ACC112 (cell line): ENCODE measurements at regions not wholly inside any gene's neighbourhood (a gene's known extent, or its start where the extent isn't known, plus 50 kb on each side); places are given as distances from the start of the nearest gene placed in this dataset.

ENCODE experiments used
- H2AFZ ChIP-seq: fragments of 200-600 bp; sonication (generic); one replicate; pipeline ENCODE4 v1.6.0; 2017; ENCODE audit warnings: antibody characterized with exemption, low read length; ENCODE audit not compliant: unreplicated experiment
- H3K27ac ChIP-seq: fragments of 200-600 bp; sonication (generic); 2 replicates; pipeline ENCODE4 v1.5.1; 2014; ENCODE audit warnings: low read depth, mild to moderate bottlenecking, antibody characterized with exemption, low read length, moderate library complexity
- H3K27me3 ChIP-seq: fragments of 200-600 bp; sonication (generic); 2 replicates; pipeline ENCODE4 v1.6.1; 2014; ENCODE audit warnings: mild to moderate bottlenecking, antibody characterized with exemption, low read length, moderate library complexity, mixed read lengths; ENCODE audit not compliant: insufficient read depth
- H3K36me3 ChIP-seq: fragments of 200-600 bp; sonication (generic); 2 replicates; pipeline ENCODE4 v1.6.1; 2016; ENCODE audit warnings: mild to moderate bottlenecking, antibody characterized with exemption, low read length, moderate library complexity, mixed read lengths; ENCODE audit not compliant: insufficient read depth
- H3K4me1 ChIP-seq: fragments of 200-600 bp; sonication (generic); one replicate; pipeline ENCODE4 v1.6.1; 2016; ENCODE audit warnings: low read length, mixed read lengths; ENCODE audit not compliant: insufficient read depth, unreplicated experiment, control insufficient read depth
- H3K4me3 ChIP-seq: fragments of 200-600 bp; sonication (generic); 2 replicates; pipeline ENCODE4 v1.5.1; 2014; ENCODE audit warnings: mild to moderate bottlenecking, low read depth, low read length
- H3K79me2 ChIP-seq: fragments of 200-600 bp; sonication (generic); one replicate; pipeline ENCODE4 v1.6.0; 2016; ENCODE audit warnings: low read length; ENCODE audit not compliant: control insufficient read depth, unreplicated experiment, insufficient read depth

DNA sequence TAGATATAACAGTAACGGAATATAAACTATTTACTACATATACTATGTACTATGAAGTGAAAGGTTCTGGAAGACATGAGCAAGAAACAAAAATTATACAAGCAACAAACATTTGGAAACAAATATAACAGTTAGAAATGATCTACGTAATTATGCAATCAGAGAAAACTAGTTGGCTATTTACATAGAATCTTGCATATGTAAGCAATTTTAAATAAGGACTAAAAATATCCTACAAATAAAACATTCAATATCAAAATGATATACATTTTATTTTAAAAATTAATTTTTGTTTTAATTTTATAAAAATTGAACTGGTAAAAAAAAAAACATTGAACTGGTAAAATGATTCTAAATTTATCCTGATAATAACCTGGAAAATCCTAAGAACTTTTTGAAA lies 642.5 kb upstream of the PCDH10 start:
- Histone ChIP-seq H3K79me2 (no peaks in the 10 kb centered on the region), H3K27me3 (no peaks in the 10 kb centered on the region), H3K36me3 (no peaks in the 10 kb centered on the region), H2AFZ (no peak overlapping the region), H3K4me3 (no peak overlapping the region), H3K27ac (no peak overlapping the region), H3K4me1 (peaks cover 3% of the 10 kb centered on the region)

DNA sequence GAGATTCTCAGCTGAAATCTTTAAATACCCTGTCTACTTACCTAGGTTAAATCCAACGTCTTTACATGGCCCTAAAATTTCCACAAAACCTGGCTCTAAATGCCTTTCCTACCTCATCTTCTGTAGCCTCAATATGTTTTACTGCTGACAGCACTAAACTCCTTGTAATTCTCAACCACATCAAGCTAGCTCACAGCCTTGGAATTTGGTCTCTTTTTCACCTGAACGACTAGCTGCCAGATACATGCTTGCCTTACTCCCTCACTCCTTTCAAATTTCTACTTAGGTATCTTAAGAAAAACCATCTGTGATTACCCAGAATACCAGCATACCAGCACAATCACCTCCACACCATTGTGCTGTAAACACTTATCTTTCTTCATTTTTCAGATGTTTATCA lies 635.6 kb upstream of the PCDH10 start:
- Histone ChIP-seq H2AFZ (no peak overlapping the region), H3K27me3 (no peaks in the 10 kb centered on the region), H3K36me3 (no peaks in the 10 kb centered on the region), H3K79me2 (no peaks in the 10 kb centered on the region), H3K4me3 (no peak overlapping the region), H3K4me1 (no peaks in the 10 kb centered on the region), H3K27ac (no peak overlapping the region)

DNA sequence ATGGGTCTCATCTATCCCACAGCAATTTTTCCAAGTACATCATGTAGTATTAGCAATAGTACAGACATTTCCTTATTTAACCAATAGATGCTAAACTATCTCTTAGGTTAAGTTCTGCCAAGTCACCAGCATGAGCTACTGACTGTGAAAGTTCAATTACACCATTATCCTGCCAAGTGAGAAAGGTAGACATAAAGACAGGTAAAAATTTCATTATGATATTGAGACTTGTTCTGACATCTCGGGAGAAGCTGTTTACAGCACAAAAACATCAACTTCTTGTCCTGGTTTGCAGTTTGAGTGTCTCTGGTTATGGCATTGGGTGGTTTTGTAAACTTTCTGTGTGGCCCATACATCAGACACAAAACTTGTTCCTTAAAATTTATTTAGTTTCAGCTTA lies 622.4 kb upstream of the PCDH10 start:
- Histone ChIP-seq H2AFZ (no peak overlapping the region), H3K79me2 (no peaks in the 10 kb centered on the region), H3K4me3 (no peak overlapping the region), H3K27ac (no peak overlapping the region), H3K4me1 (no peaks in the 10 kb centered on the region), H3K36me3 (no peaks in the 10 kb centered on the region), H3K27me3 (no peaks in the 10 kb centered on the region)

DNA sequence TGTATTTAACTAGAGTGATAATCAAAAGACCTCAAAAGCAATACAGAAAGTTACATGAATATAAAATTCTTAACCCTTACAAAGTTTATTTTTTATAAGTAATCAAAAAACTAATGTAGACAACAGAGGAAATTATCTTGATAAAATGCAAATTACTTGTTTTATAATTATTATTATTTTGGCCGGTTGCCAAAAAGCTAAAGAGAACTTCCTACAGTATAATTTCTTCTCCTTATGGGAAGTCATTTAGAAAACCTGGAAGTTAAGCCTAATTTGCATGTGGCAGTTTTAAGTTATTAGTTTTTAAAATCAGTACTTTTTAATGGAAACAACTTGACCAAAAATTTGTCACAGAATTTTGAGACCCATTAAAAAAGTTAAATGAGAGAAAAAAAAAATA lies 621.3 kb upstream of the PCDH10 start:
- no peak overlapping the region for H3K4me3 ChIP-seq
- no peaks in the 10 kb centered on the region for H3K36me3 ChIP-seq
- no peak overlapping the region for H3K27ac ChIP-seq
- H3K27me3 ChIP-seq: no peaks in the 10 kb centered on the region
- no peaks in the 10 kb centered on the region for H3K4me1 ChIP-seq
- H2AFZ ChIP-seq: no peak overlapping the region
- no peaks in the 10 kb centered on the region for H3K79me2 ChIP-seq

DNA sequence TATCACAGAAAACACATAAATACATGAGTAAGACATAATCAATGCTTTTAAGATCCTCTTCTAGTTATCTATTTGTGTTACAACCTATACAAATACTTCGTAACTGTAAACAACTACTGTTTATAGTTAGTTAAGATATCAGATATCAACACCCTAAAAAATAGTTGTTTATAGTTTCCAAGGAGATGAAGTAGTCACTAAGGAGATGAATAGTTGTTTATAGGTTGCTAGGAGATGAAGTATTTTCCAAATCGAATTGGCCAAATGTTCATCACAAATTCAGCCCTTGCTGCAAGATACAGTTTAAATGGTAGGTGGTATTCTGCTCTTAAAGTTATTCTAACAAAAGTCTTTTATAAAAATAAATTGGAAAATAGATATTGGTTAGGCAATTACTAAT lies 618.2 kb upstream of the PCDH10 start:
- Histone ChIP-seq H3K79me2 (no peaks in the 10 kb centered on the region), H3K36me3 (no peaks in the 10 kb centered on the region), H3K27me3 (no peaks in the 10 kb centered on the region), H2AFZ (no peak overlapping the region), H3K4me1 (no peaks in the 10 kb centered on the region), H3K27ac (no peak overlapping the region), H3K4me3 (no peak overlapping the region)

DNA sequence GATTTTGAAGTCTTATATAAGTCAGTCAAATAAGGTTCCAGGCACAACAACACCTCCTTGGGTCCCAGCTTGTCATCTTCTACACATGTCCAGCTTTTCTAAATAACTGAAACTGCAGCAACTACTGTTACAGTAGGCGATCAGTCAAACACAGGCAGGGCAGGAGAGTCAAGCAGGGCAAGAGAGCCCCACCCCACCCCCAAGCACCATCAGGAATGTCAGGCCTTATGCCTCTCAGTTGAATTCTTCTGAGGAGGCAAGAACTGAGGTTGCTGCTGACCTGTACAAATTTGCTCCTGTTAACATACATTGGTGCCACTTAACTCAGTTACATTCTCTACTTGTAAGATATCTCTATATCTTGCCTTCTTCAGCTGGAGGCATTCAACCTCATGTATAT lies 608.8 kb upstream of the PCDH10 start:
- H3K27me3 ChIP-seq: 0 out of 2 replicates have a peak, but pooled peaks cover 4% of the 10 kb centered on the region
- H3K4me3 ChIP-seq: no peak overlapping the region
- H3K36me3 ChIP-seq: no peaks in the 10 kb centered on the region
- no peaks in the 10 kb centered on the region for H3K4me1 ChIP-seq
- no peak overlapping the region for H2AFZ ChIP-seq
- no peak overlapping the region for H3K27ac ChIP-seq
- H3K79me2 ChIP-seq: no peaks in the 10 kb centered on the region

DNA sequence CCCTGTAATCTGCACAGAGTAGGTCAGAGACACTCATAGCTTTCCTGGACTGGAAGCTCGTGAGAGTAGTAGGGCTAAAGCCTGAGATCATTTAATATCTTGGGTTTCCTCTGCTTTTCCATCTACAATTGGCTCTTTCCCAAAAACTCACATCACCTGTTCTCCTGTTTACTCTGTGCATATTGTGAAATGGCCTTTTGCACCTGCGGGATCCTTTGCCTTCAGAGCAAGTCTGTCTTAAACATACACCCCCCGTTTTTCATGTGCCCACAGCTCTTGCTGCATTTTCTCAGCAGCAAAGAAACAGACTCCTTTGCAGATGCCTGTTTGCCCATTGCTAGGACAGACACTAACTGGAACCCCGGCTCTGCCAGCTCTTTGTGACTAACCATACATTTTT lies 608.3 kb upstream of the PCDH10 start:
- H3K27ac ChIP-seq: no peak overlapping the region
- H3K4me3 ChIP-seq: no peak overlapping the region
- 0 out of 2 replicates have a peak, but pooled peaks cover 4% of the 10 kb centered on the region for H3K27me3 ChIP-seq
- H3K36me3 ChIP-seq: no peaks in the 10 kb centered on the region
- H3K4me1 ChIP-seq: no peaks in the 10 kb centered on the region
- H3K79me2 ChIP-seq: no peaks in the 10 kb centered on the region
- H2AFZ ChIP-seq: no peak overlapping the region

DNA sequence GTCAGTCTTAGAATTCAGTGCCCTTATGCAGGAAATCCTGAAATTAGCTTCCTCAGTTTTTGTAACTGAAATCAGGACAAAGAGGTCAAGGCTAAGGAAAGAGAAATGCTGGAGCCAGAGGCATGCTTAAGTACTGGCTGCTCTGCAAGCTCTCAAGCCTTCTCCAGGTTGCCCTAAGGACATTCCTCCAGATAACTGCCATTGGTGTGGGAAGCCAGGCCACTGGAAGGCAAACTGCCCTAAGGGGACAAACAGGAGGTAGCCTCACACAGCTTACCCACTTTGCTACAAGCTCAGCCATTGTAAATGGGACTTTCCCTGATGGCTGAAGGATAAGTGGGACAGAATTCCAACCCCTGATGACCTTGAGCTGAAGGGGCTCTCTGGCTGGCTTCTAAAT lies 606.9 kb upstream of the PCDH10 start:
- Histone ChIP-seq H2AFZ (no peak overlapping the region), H3K27ac (no peak overlapping the region), H3K4me3 (no peak overlapping the region), H3K4me1 (no peaks in the 10 kb centered on the region), H3K79me2 (no peaks in the 10 kb centered on the region), H3K27me3 (no peaks in the 10 kb centered on the region), H3K36me3 (no peaks in the 10 kb centered on the region)

DNA sequence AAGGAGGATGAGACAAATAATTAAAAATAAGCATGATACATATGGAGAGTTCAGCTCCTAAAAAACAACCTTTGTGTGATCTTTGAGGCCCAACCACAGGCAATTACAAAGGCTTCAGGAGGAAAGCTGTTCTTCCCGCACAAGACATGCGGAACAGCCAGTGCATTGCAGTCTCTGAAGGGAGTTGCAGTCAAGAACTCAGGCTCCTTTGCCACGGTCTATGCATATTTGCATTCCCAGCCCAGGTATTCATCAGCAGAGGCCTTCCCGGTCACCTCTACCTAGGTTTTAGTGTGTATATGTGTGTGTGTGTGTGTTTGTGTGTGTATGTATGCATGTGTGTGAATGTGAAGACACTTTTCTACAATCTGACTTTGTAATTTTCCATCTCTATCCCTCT lies 600.6 kb upstream of the PCDH10 start:
- Histone ChIP-seq H3K27me3 (no peaks in the 10 kb centered on the region), H3K4me3 (no peak overlapping the region), H3K27ac (no peak overlapping the region), H3K36me3 (no peaks in the 10 kb centered on the region), H2AFZ (no peak overlapping the region), H3K4me1 (no peaks in the 10 kb centered on the region), H3K79me2 (no peaks in the 10 kb centered on the region)

DNA sequence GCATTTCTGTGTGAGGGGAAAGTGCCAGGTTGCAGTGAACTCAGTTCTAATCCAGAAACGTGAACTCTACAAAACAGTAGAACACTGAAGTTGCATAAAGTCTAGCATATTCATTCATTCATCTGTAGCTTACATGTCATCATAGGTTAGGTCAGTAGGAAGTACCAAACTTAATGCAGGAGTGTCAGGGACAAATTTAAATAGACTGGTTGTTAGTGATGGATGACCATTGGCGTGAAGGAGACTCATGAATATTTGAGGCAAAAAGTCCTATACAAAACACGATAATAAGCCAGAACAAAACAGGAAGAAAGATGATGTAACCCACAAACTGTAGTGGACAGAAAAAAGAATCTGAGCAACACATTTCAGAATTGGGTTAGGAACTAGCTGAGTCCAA lies 592.8 kb upstream of the PCDH10 start:
- Histone ChIP-seq H3K27ac (no peak overlapping the region), H3K4me1 (no peaks in the 10 kb centered on the region), H3K27me3 (no peaks in the 10 kb centered on the region), H3K79me2 (no peaks in the 10 kb centered on the region), H2AFZ (no peak overlapping the region), H3K4me3 (no peak overlapping the region), H3K36me3 (no peaks in the 10 kb centered on the region)

DNA sequence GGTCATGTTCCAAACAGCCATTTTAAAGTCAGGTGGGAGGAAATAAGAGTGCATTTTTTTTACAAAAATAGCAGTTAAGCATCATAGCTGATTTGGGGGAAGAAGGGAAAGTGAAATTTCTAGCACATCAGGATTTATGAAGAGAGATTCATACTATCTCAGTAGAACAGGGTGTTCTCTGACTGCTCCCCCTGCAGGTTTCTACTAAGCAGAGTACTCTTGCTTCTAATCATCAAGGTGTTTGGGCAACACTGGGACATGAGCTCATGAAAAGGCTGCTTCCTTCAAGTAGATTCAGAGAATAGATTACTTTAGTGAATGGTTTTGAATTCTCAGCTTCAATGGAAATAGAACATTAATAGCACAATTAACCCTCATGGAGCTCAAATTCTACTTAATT lies 591.4 kb upstream of the PCDH10 start:
- H2AFZ ChIP-seq: no peak overlapping the region
- no peak overlapping the region for H3K4me3 ChIP-seq
- no peaks in the 10 kb centered on the region for H3K4me1 ChIP-seq
- H3K27me3 ChIP-seq: no peaks in the 10 kb centered on the region
- no peaks in the 10 kb centered on the region for H3K36me3 ChIP-seq
- no peaks in the 10 kb centered on the region for H3K79me2 ChIP-seq
- no peak overlapping the region for H3K27ac ChIP-seq

DNA sequence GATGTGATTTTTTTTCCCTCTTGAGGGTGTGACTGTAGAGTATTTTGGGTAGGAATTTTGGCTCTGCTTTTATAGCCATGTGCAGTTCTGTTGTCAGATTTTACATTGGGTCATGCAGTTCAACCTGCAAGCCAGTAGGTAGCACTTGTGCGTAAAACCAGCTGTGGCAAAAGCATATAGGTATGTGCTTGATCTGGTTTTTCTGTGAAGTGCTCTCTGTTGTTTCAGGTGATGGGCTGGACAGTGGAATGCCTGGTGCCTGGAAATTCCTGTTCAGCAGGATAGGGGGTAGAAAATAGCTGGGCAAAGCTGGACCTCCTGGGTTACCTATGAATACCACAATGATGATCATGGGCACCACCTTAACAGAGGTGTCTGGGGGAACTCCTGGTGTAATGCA lies 584.2 kb upstream of the PCDH10 start:
- Histone ChIP-seq H3K36me3 (no peaks in the 10 kb centered on the region), H3K79me2 (no peaks in the 10 kb centered on the region), H3K27ac (no peak overlapping the region), H3K4me3 (no peak overlapping the region), H3K27me3 (peaks cover 3% of the 10 kb centered on the region), H2AFZ (no peak overlapping the region), H3K4me1 (no peaks in the 10 kb centered on the region)
